ENCODE measurements at regions not wholly inside any gene's neighbourhood (a gene's known extent, or its start where the extent isn't known, plus 50 kb on each side); places are given as distances from the start of the nearest gene placed in this dataset.
"Not testable (repeated sequence)": the region's sequence is repeated elsewhere in the genome, so short reads cannot be mapped to it uniquely, and the experiment has no call there.

DNA sequence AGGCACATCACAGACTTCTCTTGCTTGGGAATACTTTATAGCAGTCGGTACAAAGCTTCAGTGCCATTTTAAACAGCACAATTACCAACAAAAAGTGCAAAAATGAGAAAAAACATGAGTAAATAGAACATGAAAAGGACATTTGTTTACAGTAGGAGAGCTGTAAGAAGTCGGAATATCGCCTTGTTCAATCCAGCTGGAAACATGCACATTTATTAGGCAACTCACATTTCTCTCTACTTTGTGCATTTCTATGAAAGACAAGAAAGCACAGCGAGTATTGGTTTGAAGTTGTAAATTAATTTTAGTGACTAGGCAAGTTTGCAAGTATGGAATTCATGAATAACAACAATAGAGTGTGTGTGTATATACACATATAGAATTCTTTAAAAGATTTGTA lies 484.7 kb downstream of the DACH1 start:
- FAIRE-seq: no peak

DNA sequence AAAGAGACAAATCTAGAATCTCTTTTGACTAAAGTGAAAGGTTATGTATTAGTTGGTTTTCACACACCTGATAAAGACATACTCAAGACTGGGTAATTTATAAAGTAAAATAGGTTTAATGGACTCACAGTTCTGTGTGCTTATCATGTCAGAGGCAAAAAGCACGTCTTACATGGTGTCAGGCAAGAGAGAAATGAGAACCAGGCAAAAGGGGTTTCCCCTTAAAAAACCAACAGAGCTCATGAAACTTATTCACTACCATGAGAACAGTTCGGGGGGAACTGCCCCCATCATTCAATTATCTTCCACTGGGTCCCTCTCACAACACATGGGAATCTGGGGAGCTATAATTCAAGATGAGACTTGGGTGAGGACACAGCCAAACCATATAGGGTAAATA lies 486.8 kb downstream of the DACH1 start:
- no peak for FAIRE-seq

DNA sequence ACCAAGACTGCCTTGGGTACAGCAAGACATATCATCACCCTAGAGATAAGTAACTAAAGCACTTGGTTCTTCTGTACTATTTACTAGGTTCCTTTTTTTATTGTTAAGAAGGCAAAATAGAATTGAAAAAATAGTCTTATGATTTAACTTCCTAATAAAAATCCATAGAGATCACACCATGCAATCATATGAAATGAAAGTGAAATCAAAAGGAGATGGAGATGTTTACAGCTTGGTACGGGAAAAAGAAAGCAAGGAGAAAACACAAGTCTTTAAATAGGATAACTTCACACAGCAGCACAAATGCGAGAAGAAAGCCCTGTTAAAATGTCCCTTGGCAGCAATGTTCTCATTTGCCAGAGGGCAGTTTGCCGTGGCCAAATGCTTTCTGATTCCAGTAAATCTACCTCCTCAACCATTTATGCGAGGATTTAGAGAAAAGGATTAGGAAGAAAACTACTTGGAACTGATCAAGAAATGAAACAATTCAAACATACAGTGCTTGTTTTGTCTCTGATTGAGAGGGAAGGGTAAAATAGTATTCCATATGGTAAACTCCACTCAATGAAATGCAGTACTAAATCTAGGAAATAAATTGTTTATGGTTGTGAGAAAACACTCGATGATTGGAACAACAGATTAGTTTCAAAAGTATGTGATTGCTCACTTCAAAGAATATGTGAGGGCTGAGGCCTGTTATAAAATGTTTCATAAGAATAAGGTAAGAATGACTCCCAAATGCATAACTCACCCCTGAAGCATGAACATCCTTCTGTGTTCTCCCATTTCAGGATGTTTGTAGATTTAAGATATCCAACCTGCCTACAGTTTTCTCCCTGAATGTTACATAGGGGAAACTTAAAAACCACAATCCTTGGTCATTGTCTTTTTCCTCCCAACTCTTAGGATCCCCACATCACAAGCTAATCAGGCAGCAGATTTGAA lies 487.8 kb downstream of the DACH1 start:
- no peak for FAIRE-seq

DNA sequence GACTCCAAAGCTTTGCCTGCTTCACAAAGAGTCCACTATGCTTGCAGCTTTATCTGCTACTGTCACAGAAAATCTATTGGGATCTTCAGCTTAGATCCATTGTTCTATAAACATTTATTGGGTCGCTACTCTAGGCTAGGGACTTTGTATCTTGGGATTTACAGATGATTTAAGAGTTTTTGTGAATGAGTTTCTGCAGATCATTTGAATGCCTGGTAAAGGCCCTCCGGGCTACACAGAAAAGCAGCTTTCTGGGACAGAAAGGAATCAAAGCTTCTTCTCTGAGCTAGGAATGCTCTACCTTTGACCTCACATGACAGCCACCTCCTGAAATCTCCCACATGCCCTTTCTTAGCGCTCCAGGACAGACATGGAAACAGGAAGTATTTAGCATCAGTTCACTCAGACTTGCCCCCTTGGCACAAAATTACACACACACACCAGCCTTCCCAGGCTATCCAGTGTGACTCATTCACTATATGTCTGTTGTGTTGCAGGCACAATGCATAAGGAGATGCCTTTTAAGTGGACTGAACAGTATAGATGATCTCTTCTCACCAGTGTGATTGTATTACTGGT lies 492.4 kb downstream of the DACH1 start:
- FAIRE-seq: no peak

DNA sequence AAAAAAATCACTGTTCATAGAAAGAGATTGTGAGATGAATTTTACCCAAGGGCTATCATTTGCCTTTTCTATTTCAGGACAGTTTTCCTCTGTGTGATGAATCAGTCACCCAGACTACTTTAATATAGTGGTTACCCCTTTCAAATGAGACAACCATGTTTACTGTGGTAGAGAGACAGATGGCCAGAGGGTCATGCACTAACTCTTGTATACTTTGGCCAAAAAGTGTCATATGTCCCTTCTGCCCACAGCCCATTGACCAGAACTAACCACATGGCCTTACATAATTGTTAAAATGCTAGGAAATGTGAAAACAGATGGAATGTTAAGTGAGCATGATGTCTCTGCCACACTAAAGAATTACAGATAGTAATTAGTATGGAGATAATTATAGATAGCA lies 498.7 kb downstream of the DACH1 start:
- FAIRE-seq: no peak

DNA sequence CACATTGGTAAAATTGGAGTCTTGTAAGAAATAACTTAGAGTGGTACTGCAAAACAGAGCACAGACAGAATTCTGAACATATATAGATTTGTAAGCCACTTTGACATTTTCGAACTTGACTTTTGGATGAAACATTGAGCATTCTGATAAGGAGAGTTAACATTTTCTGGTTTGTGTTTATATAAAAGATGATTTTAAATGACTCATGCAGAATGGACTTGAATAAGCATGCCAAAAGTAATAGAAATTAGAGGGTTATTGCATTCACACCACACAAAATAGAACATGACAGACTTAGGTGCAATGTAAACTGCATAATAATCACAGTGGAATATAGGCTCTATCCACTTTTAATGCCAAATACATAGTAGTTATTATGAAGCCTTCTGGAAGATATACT lies 507.0 kb downstream of the DACH1 start:
- no peak for FAIRE-seq

DNA sequence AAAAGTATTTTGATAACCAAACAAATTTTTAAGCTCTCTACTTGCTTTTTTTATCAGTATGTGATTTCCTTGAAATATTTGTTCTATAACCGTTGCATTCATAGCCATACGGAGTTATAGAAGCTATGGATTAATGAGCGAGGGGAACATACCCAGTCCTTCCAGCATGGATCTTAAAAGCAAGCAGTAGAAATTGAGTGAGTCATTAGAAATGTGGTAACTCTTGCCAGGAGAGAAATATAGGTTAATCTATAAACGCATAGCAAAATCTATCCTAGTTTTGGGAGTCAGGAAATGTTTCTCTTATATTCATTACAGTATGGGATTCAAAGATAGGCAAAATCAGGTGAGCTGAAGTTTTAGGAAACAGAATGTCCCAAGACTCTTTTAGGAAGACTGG lies 507.4 kb downstream of the DACH1 start:
- no peak for FAIRE-seq

DNA sequence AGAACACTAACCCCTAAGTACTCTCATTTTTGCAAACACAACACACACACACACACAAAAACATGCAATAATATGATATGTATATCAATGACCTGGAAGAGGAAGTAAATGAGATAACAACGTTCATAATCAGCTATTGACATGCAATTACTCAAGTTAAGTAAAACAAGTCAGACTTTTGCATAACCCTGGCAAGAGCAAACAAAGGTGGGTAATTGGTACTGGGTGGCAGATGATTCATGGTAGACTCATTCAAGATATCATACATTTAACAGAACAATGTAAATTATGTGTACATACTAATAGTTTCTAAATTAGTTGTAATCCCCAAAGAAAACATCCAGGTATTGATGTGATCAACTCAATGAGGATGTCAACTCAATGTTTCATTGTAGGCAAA lies 508.8 kb downstream of the DACH1 start:
- FAIRE-seq: no peak

DNA sequence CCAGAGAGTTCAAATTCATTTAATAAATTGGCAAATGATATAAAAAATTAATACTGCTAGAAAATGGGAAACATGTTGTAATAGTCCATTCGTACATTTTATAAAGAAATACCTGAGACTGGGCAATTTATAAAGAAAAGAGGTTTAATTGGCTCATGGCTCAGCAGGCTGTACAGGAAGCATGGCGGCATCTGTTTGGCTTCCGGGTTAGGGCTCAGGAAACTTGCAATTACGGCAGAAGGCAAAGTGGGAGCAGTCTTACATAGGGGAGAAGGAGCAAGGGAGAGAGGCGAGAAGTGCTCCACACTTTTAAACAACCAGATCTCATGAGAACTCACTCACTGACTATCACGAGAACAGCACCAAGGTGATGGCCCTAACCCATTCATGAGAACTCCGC lies 512.0 kb downstream of the DACH1 start:
- no peak for FAIRE-seq

DNA sequence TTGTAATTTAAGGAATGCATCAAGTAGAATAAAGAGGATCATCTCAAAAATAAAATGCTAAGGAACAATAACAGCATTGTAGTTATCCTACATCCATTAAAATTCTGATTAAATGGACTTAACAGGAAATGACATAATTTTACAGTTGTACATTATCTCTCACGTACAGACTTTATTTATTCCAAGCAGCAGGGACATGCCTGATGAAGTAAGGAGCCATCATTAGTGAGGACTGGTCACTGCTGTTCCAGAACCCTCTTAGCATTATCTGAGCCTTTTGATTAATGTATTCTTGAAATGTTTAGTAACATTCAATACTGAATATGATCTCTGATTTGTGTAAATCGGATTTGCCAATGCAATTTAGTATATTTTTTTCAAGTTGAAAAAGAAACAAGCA lies 516.1 kb downstream of the DACH1 start:
- no peak for FAIRE-seq

DNA sequence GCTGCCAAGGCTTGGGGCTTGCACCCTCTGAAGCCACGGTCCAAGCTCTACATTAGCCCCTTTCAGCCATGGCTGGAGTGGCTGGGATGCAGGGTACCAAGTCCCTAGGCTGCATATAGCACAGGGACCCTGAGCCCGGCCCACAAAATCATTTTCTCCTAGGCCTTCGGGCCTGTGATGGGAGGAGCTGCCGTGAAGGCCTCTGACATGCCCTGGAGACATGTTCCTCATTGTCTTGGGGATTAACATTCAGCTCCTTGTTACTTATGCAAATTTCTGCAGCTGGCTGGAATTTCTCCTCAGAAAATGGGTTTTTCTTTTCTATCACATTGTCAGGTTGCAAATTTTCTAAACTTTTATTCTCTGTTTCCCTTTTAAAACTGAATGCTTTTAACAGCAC lies 521.1 kb downstream of the DACH1 start:
- not testable (repeated sequence) for FAIRE-seq

DNA sequence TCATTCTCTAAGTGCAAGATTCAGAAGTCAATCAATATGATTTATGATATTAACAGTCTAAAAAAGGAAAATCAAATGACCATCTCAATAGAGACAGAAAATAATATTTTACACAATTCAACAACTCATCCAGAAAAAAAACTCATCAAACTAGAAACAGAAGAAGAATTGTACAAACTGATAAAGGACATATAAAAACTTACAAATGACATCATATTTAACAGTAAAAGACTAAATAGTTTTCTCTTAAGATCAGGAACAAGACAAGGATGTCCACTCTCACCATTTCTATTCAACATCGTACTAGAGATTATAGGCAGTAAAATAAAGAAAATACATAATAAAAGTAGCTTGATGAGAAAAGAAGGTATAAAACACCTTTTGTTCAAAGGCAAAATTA lies 527.3 kb downstream of the DACH1 start:
- FAIRE-seq: peak; percentile 88

DNA sequence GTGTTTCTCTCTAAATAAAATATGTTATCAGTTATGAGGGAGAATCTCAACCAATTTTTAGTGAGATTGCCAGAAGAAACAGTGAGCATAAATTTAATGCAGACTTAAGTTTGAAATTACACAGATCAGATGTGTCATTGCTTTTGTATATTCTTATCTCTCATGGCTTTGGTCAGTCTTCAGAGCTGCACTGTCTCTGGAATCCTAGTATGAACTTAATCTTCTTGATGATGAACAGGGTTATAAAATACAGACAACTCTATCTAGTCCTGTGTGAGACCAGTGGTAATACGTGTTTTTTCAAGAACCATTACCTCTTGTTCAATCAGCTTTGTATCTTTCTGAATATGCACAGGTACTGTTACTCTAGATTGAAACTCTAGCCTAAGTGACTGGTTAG lies 528.0 kb downstream of the DACH1 start:
- FAIRE-seq: no peak

DNA sequence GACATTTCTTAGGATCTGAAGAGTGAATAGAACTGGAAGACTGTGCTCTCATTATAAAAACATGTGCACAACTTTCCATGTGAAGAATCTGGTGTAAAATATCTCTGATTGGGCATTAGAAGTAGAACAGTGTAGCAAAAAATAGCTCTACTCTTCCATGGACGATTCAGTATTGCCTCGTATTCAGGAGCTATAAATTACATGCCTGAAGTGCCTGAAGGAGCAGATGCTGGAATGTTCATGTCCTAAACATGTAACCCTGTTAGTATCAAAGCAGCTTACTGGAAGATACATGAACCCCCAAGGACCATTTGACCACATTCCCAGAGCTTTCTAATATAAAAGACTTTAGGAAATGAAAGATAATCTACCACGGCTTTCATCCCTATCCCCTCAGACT lies 528.9 kb downstream of the DACH1 start:
- FAIRE-seq: no peak

DNA sequence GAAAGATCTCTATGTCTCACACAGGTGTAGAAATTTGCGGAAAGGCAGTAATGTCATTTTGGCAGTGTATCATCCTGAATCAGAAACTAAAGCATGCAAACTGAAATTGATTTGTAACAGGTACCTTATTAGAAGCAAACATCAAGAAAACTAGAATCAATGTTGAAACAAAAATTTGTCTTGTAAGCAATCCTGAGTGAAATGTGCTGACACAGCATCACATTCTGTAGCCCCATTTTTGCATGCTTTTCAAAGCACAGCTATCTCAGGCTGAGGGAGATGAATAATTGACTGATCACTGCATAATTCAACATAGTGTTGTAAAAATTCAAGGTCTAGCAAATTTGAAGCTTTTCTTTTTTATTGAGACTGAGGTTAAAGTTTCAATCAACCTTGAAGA lies 539.7 kb downstream of the DACH1 start:
- no peak for FAIRE-seq

DNA sequence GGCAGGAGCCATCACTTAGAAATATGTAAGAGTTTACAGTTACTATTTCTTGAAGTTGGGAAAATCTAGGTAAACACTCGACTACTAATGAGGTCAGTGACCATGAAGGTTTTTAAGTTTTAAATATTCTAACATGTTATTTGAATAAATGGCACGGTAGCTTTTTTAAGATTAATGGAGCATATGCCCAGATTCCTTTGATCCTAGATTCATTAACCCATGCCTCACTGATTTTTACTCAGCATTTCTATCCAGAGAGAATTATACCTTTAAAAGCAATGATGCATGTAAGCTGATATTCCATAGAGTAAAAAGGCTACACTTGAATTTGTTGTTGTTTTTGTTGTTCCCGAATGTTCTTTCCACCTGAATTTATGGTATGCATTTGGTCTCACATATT lies 541.4 kb downstream of the DACH1 start:
- FAIRE-seq: peak; percentile 51

DNA sequence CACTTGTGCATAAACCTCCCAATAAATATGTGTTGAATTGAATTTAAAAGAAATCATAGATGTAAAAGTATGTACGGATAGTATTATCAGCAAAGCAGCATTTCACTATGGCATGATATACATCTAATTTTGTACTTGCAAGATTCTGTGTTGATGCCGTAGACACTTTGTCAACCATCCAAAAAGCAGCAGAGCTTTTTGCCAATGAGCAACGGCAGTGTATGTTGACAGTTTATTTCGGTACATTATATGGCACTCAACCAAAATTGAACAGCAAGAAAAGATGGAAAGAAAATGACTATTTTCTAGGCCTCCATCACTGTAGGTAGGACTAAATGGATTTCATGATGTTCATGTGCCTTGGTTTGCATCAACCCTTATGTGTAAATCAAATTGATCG lies 543.7 kb downstream of the DACH1 start:
- FAIRE-seq: no peak

DNA sequence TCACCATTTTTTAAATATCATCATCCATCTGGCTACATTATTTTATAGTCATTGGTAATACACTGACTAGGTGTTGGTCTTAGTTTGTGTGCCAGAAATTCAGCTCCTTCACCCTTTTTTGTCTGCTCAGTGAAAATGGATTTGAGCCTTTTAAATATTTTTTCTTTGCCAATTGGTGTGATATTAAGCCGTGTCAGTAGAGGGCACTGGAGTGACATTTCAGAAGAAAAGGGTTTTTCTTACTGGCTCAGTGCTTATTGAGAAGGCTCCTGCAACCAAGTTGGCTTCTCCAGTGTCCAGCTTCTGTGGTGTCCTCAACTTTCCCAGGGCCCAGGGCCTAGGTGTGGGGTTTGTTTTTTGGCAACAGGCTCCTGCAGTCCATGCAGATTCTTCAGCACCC lies 546.6 kb downstream of the DACH1 start:
- no peak for FAIRE-seq

DNA sequence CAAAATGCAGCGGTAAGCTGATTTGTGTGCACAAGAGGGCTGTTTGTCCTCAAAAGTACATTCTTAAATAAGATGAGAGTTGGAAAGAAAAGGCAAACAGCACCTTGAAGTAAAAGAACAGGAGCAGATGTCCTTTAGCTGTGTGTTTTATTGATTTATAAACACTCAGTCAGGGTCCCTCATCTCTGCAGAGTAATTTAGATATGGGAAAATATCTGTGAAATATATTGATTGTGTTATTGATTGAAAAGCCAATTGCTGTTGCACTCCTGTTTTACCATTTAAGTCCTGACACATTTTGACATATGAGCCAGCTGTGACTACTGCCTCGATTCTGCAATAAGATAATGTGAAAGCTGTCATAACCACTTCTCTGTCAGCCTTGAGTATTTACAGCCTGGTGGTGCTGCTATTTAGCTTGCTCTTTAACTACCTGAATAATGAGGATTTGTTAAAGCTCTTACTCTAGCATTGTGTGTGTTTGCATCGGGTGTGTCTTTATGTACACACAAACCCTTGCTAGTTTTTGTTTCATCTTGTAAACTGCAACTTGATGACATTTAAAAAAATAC lies 550.1 kb downstream of the DACH1 start:
- FAIRE-seq: peak; percentile 13

DNA sequence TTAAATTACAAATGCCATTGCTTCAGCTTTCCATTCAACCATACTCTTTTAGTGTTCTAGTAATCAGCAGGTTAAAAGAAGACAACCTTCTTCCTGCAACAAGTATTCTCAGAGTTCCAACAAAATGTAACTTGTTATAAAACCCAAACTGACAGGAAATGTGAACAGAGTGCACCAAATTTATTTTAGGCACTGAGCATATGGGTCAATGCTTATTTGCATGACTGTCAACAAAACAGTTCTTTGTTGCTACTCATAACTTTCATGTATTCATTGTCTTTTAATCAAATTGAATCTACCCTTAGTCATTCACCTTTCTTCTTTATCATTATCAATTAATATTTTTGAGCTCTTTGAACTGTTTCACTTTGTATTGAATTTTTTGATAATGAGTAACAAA lies 554.1 kb downstream of the DACH1 start:
- no peak for FAIRE-seq

DNA sequence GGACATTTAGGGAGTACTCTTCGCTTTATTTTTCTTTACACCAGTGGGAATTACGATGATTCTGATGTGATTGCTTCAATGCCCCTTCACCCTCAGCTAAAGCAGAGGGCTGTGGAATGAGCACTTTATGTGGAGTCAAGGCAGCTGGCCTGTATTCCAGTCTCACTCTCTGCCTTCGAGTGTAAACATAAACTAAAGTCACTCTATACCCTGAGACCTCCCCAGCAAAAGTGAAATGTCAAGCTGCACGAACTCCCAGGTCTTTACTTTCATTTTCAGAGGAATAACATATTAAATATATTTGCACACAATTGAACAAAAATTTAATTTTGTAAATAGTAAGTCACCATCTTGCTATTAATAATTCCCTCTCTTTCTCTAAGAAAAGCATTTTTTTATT lies 557.1 kb downstream of the DACH1 start:
- FAIRE-seq: peak; percentile 95

DNA sequence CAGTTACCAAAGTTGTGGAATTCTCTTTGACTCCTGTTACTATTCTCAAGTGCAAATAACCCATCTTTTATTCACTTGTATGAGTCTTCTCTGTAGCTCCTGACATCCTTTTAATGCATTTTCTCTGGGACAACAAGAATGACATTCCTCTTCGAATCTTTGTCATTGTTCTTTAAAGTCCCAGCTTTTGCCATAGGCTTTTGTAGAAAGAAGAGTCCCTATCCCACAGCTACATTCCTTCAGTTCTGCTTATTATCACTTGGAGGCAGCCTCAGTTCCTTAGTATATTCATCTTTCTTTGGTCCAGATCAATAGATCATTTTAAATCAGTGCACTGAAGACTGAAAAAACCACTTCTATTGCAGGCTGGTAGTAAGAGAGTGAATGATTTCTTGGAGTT lies 560.2 kb downstream of the DACH1 start:
- FAIRE-seq: peak; percentile 17

DNA sequence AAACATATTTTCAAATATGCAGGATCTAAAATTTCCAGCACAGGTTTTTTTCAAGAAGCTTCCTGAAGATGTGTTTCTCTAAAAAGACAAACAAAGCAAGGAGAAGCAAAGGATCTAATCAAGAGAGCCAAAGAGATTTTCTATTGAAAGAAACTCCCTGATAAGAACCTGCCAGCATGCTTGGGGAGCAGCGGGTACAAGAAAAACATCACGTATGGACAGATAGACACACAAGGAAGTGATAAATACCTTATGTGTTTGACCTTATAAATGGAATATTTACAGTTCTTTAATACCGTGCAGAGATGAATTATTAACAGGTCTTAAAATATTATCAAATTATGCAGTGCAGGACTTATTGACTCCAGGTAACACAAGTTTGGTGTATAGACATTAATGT lies 562.1 kb downstream of the DACH1 start:
- no peak for FAIRE-seq

DNA sequence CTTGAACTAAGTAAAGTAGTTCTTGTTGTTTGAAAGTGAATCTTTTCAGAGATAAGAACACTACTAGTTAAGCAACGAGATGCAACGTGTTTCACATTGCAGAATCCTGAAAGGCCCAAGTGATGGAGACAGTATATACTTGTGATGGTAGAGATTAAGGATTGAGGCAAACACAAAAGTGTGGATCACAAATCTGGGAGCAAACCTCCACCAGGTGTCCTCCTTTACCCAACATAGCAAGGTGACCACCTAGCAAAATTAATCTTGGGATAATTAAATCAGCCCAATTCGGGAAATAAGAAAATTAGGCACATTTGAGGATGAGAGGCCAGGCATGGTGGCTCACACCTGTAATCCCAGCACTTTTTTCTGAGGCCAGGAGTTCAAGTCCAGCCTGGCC lies 563.9 kb downstream of the DACH1 start:
- FAIRE-seq: peak; percentile 84
